HEK293 (cell line): ENCODE measurements at regions not wholly inside any gene's neighbourhood (a gene's known extent, or its start where the extent isn't known, plus 50 kb on each side); places are given as distances from the start of the nearest gene placed in this dataset.

Experiments
- CTCF ChIA-PET: fragments of 350-600 bp; formaldehyde crosslinking; extraction: SDS; loops from one replicate; lab custom pipeline; 2021; ENCODE audit warnings: antibody characterized with exemption; lab: Yijun Ruan, JAX
- POLR2A ChIA-PET: fragments of 300-600 bp; formaldehyde crosslinking; extraction: SDS; loops from one replicate; lab custom pipeline; 2020; ENCODE audit warnings: antibody characterized with exemption, inconsistent platforms; lab: Yijun Ruan, JAX
- H3K27ac ChIP-seq: fragments of 200-500 bp; sonication (Bioruptor generic); 2 replicates; pipeline ENCODE4 v1.5.1; 2014; ENCODE audit warnings: low read depth, low read length, control low read depth, inconsistent platforms; ENCODE audit errors: extremely low read depth
- H3K36me3 ChIP-seq, 2 experiments: fragments of 200-500 bp in 1 of 2; sonication (Bioruptor generic) in 1 of 2; 1 replicate in 1 of 2; 2 replicates in 1 of 2; pipeline ENCODE4 v1.5.1; 2014 to 2017; ENCODE audit warnings: inconsistent platforms in 2 of 2, low read length in 2 of 2; ENCODE audit not compliant: control insufficient read depth in 2 of 2, insufficient read depth in 1 of 2
- H3K4me1 ChIP-seq: fragments of 200-500 bp; sonication (Bioruptor generic); 2 replicates; pipeline ENCODE4 v1.5.1; 2014; ENCODE audit warnings: mild to moderate bottlenecking, low read length, inconsistent platforms; ENCODE audit not compliant: control insufficient read depth, insufficient read depth
- H3K4me3 ChIP-seq: 2 replicates; pipeline ENCODE4 v1.5.1; 2011; ENCODE audit warnings: low read depth, mild to moderate bottlenecking, control low read depth, low read length, moderate library complexity
- H3K9me3 ChIP-seq: fragments of 200-500 bp; sonication (Bioruptor generic); 2 replicates; pipeline ENCODE4 v1.5.1; 2014; ENCODE audit warnings: low read depth, low read length, inconsistent platforms; ENCODE audit not compliant: control insufficient read depth, insufficient read depth
- GFI1B ChIP-seq: fragments of 450-650 bp; formaldehyde crosslinking; IDR thresholded peaks from 2 replicates; pipeline ENCODE4 v1.5.1; 2016; ENCODE audit warnings: missing biosample characterization, missing genetic modification characterization
- GLIS1 ChIP-seq: fragments of 450-650 bp; formaldehyde crosslinking; IDR thresholded peaks from 2 replicates; pipeline ENCODE4 v1.5.1; 2016; ENCODE audit warnings: missing biosample characterization, missing genetic modification characterization
- HOXC10 ChIP-seq: sonication (generic); formaldehyde crosslinking; IDR thresholded peaks from 2 replicates; pipeline ENCODE4 v1.8.1; 2023; ENCODE audit warnings: mild to moderate bottlenecking, missing genetic modification reagents
- KLF7 ChIP-seq: fragments of 450-650 bp; formaldehyde crosslinking; IDR thresholded peaks from 2 replicates; pipeline ENCODE4 v1.5.1; 2016; ENCODE audit warnings: missing biosample characterization, missing genetic modification characterization, borderline replicate concordance
- KLF8 ChIP-seq: fragments of 450-650 bp; formaldehyde crosslinking; IDR thresholded peaks from 2 replicates; pipeline ENCODE4 v1.5.1; 2016; ENCODE audit warnings: missing biosample characterization, missing genetic modification characterization
- MYNN ChIP-seq: fragments of 450-650 bp; formaldehyde crosslinking; IDR thresholded peaks from 2 replicates; pipeline ENCODE4 v1.5.1; 2016; ENCODE audit warnings: missing biosample characterization, missing genetic modification characterization, borderline replicate concordance
- MZF1 ChIP-seq: fragments of 450-650 bp; formaldehyde crosslinking; IDR thresholded peaks from 2 replicates; pipeline ENCODE4 v1.5.1; 2017; ENCODE audit warnings: missing biosample characterization, missing genetic modification characterization, borderline replicate concordance
- PRDM1 ChIP-seq: fragments of 450-650 bp; formaldehyde crosslinking; IDR thresholded peaks from 2 replicates; pipeline ENCODE4; 2016; ENCODE audit warnings: missing biosample characterization, missing genetic modification characterization
- REST ChIP-seq: fragments of 450-650 bp; formaldehyde crosslinking; IDR thresholded peaks from 2 replicates; pipeline ENCODE4 v1.5.1; 2016; ENCODE audit warnings: missing biosample characterization, missing genetic modification characterization
- ZBTB20 ChIP-seq: fragments of 450-650 bp; formaldehyde crosslinking; IDR thresholded peaks from 2 replicates; pipeline ENCODE4 v1.5.1; 2016; ENCODE audit warnings: missing biosample characterization, missing genetic modification characterization
- ZBTB6 ChIP-seq: fragments of 450-650 bp; formaldehyde crosslinking; IDR thresholded peaks from 2 replicates; pipeline ENCODE4 v1.5.1; 2017; ENCODE audit warnings: missing biosample characterization, missing genetic modification characterization
- ZFP37 ChIP-seq: fragments of 450-650 bp; formaldehyde crosslinking; IDR thresholded peaks from 2 replicates; pipeline ENCODE4 v1.5.1; 2016; ENCODE audit warnings: missing biosample characterization, missing genetic modification characterization
- ZNF10 ChIP-seq: fragments of 450-650 bp; formaldehyde crosslinking; IDR thresholded peaks from 2 replicates; pipeline ENCODE4 v1.5.1; 2017; ENCODE audit warnings: missing biosample characterization, missing genetic modification characterization
- ZNF211 ChIP-seq: fragments of 450-650 bp; formaldehyde crosslinking; IDR thresholded peaks from 2 replicates; pipeline ENCODE4 v1.5.1; 2016; ENCODE audit warnings: low read depth, missing biosample characterization, missing genetic modification characterization
- ZNF214 ChIP-seq: fragments of 450-650 bp; formaldehyde crosslinking; IDR thresholded peaks from 2 replicates; pipeline ENCODE4 v1.5.1; 2017; ENCODE audit warnings: missing biosample characterization, mild to moderate bottlenecking, missing genetic modification characterization, borderline replicate concordance
- ZNF26 ChIP-seq: fragments of 450-650 bp; formaldehyde crosslinking; IDR thresholded peaks from 2 replicates; pipeline ENCODE4 v1.5.1; 2016; ENCODE audit warnings: missing biosample characterization, missing genetic modification characterization
- ZNF292 ChIP-seq: fragments of 450-650 bp; formaldehyde crosslinking; IDR thresholded peaks from 2 replicates; pipeline ENCODE4 v1.5.1; 2016; ENCODE audit warnings: low read depth, missing biosample characterization, missing genetic modification characterization, borderline replicate concordance
- ZNF416 ChIP-seq: fragments of 450-650 bp; formaldehyde crosslinking; IDR thresholded peaks from 2 replicates; pipeline ENCODE4 v1.5.1; 2016; ENCODE audit warnings: missing biosample characterization, missing genetic modification characterization
- ZNF433 ChIP-seq: fragments of 450-650 bp; formaldehyde crosslinking; IDR thresholded peaks from 2 replicates; pipeline ENCODE4 v1.5.1; 2016; ENCODE audit warnings: missing biosample characterization, missing genetic modification characterization, low read depth
- ZNF521 ChIP-seq: fragments of 450-650 bp; formaldehyde crosslinking; IDR thresholded peaks from 2 replicates; pipeline ENCODE4 v1.5.1; 2017; ENCODE audit warnings: missing biosample characterization, mild to moderate bottlenecking, missing genetic modification characterization
- ZNF558 ChIP-seq: fragments of 450-650 bp; formaldehyde crosslinking; IDR thresholded peaks from 2 replicates; pipeline ENCODE4 v1.5.1; 2016; ENCODE audit warnings: missing biosample characterization, missing genetic modification characterization
- ZNF596 ChIP-seq: fragments of 450-650 bp; IDR thresholded peaks from 2 replicates; pipeline ENCODE4 v1.5.0; 2018; ENCODE audit warnings: missing biosample characterization, mild to moderate bottlenecking, missing genetic modification characterization, moderate library complexity
- ZNF610 ChIP-seq: fragments of 450-650 bp; formaldehyde crosslinking; IDR thresholded peaks from 2 replicates; pipeline ENCODE4 v1.5.1; 2016; ENCODE audit warnings: missing biosample characterization, missing genetic modification characterization, borderline replicate concordance
- ZNF707 ChIP-seq: fragments of 450-650 bp; formaldehyde crosslinking; IDR thresholded peaks from 2 replicates; pipeline ENCODE4 v1.5.1; 2016; ENCODE audit warnings: missing biosample characterization, missing genetic modification characterization
- ZNF76 ChIP-seq: fragments of 450-650 bp; formaldehyde crosslinking; IDR thresholded peaks from 2 replicates; pipeline ENCODE4; 2016; ENCODE audit warnings: low read depth, missing biosample characterization, missing genetic modification characterization, borderline replicate concordance
- ZNF777 ChIP-seq: fragments of 450-650 bp; formaldehyde crosslinking; IDR thresholded peaks from 2 replicates; pipeline ENCODE4 v1.5.1; 2017; ENCODE audit warnings: missing biosample characterization, missing genetic modification characterization, borderline replicate concordance
- ZNF791 ChIP-seq: fragments of 450-650 bp; formaldehyde crosslinking; IDR thresholded peaks from 2 replicates; pipeline ENCODE4 v1.5.1; 2016; ENCODE audit warnings: missing biosample characterization, missing genetic modification characterization
- TF ChIP-seq, protein P1 (sequence below): fragments of 450-650 bp; formaldehyde crosslinking; IDR thresholded peaks from 2 replicates; pipeline ENCODE4 v1.5.1; 2016; ENCODE audit warnings: missing biosample characterization, missing genetic modification characterization
- TF ChIP-seq, protein P2 (sequence below): fragments of 450-650 bp; formaldehyde crosslinking; IDR thresholded peaks from 2 replicates; pipeline ENCODE4 v1.5.1; 2016; ENCODE audit warnings: missing biosample characterization, missing genetic modification characterization, low read depth

- ChIA-PET CTCF (no interaction called here), POLR2A (no interaction called here)
- Histone ChIP-seq H3K27ac (no peak overlapping the region), H3K36me3 (no peaks in the 10 kb centered on the region), H3K4me1 (no peaks in the 10 kb centered on the region), H3K9me3 (no peaks in the 10 kb centered on the region), H3K4me3 (no peak overlapping the region)
- TF ChIP-seq HOXC10 (CRISPR knock-in tag) (no peak), ZNF211 (no peak), MYNN (no peak), KLF8 (no peak), ZBTB20 (tag by site-specific recombination) (no peak), REST (no peak), ZNF76 (no peak), MZF1 (tag by site-specific recombination) (no peak), ZNF416 (tag by site-specific recombination) (no peak), ZNF791 (tag by site-specific recombination) (no peak), ZNF558 (tag by site-specific recombination) (no peak), KLF7 (tag by site-specific recombination) (no peak), ZNF707 (tag by site-specific recombination) (no peak), ZFP37 (no peak), GFI1B (tag by site-specific recombination) (no peak), ZNF26 (tag by site-specific recombination) (no peak), ZNF596 (tag by site-specific recombination) (no peak), ZNF521 (tag by site-specific recombination) (no peak)
These were observed 889.8 kb upstream of the GJE1 start for GRCh38 chr6:141242957-141243356.

GRCh38 chr6:141229296-141229695, 903.4 kb upstream of the GJE1 start:
- H3K9me3 ChIP-seq = no peaks in the 10 kb centered on the region
- ChIA-PET CTCF (no interaction called here), POLR2A (no interaction called here)
- H3K4me1 ChIP-seq = no peaks in the 10 kb centered on the region
- no peak overlapping the region for H3K27ac ChIP-seq
- H3K4me3 ChIP-seq = no peak overlapping the region
- H3K36me3 ChIP-seq = no peaks in the 10 kb centered on the region
- TF ChIP-seq ZNF10 (tag by site-specific recombination) = no peak
- no peak for TF ChIP-seq ZNF214
- no peak for TF ChIP-seq PRDM1 (tag by site-specific recombination)
- no peak for TF ChIP-seq ZNF292 (tag by site-specific recombination)
- TF ChIP-seq, protein P1, sequence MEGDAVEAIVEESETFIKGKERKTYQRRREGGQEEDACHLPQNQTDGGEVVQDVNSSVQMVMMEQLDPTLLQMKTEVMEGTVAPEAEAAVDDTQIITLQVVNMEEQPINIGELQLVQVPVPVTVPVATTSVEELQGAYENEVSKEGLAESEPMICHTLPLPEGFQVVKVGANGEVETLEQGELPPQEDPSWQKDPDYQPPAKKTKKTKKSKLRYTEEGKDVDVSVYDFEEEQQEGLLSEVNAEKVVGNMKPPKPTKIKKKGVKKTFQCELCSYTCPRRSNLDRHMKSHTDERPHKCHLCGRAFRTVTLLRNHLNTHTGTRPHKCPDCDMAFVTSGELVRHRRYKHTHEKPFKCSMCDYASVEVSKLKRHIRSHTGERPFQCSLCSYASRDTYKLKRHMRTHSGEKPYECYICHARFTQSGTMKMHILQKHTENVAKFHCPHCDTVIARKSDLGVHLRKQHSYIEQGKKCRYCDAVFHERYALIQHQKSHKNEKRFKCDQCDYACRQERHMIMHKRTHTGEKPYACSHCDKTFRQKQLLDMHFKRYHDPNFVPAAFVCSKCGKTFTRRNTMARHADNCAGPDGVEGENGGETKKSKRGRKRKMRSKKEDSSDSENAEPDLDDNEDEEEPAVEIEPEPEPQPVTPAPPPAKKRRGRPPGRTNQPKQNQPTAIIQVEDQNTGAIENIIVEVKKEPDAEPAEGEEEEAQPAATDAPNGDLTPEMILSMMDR = no peak
- TF ChIP-seq, protein P2, sequence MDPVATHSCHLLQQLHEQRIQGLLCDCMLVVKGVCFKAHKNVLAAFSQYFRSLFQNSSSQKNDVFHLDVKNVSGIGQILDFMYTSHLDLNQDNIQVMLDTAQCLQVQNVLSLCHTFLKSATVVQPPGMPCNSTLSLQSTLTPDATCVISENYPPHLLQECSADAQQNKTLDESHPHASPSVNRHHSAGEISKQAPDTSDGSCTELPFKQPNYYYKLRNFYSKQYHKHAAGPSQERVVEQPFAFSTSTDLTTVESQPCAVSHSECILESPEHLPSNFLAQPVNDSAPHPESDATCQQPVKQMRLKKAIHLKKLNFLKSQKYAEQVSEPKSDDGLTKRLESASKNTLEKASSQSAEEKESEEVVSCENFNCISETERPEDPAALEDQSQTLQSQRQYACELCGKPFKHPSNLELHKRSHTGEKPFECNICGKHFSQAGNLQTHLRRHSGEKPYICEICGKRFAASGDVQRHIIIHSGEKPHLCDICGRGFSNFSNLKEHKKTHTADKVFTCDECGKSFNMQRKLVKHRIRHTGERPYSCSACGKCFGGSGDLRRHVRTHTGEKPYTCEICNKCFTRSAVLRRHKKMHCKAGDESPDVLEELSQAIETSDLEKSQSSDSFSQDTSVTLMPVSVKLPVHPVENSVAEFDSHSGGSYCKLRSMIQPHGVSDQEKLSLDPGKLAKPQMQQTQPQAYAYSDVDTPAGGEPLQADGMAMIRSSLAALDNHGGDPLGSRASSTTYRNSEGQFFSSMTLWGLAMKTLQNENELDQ = no peak
- TF ChIP-seq ZNF433 = no peak
- TF ChIP-seq ZNF610 = no peak
- TF ChIP-seq GLIS1 (tag by site-specific recombination) = no peak
- no peak for TF ChIP-seq ZBTB6
- TF ChIP-seq ZNF777 (tag by site-specific recombination) = no peak
